Panc1 (cell line): ENCODE measurements at regions not wholly inside any gene's neighbourhood (a gene's known extent, or its start where the extent isn't known, plus 50 kb on each side); places are given as distances from the start of the nearest gene placed in this dataset.

Experiments
- ATAC-seq: fragments of 200-7000 bp; cut with Tn5 transposase; 2 replicates; pipeline ENCODE4 v1.9.1; 2020; ENCODE audit warnings: mild to moderate bottlenecking, moderate library complexity
- BruUV-seq: library from RNA; stranded (reverse); fragments of 400-500 nt; replicated peaks from 2 replicates; lab custom pipeline; 2021; lab: Mats Ljungman, UMichigan
- CTCF ChIA-PET: fragments of 300-600 bp; sonication (Branson Sonifier 250); formaldehyde crosslinking; loops from one replicate; lab custom pipeline; 2022; ENCODE audit warnings: antibody characterized with exemption; lab: Charles Lee
- POLR2A ChIA-PET: fragments of 300-600 bp; sonication (Branson Sonifier 250); formaldehyde crosslinking; loops from one replicate; lab custom pipeline; 2022; ENCODE audit warnings: antibody characterized with exemption; lab: Charles Lee
- DNase-seq: peaks from one replicate; pipeline ENCODE4 v3.0.0-alpha.2; 2010; ENCODE audit warnings: low read depth, low spot score
- H3K27ac ChIP-seq: 2 replicates; pipeline ENCODE4 v1.5.1; 2011; ENCODE audit warnings: mild to moderate bottlenecking, low read length, inconsistent platforms
- H3K27me3 ChIP-seq: fragments of 200-500 bp; sonication (Bioruptor generic); 2 replicates; pipeline ENCODE4 v1.6.0; 2014; ENCODE audit warnings: low read length, inconsistent platforms; ENCODE audit not compliant: control insufficient read depth, insufficient read depth
- H3K36me3 ChIP-seq: fragments of 200-500 bp; sonication (Bioruptor generic); 2 replicates; pipeline ENCODE4 v1.5.1; 2014; ENCODE audit warnings: inconsistent platforms, mild to moderate bottlenecking, low read length, moderate library complexity; ENCODE audit not compliant: control insufficient read depth, insufficient read depth
- H3K4me1 ChIP-seq: 2 replicates; pipeline ENCODE4 v1.5.1; 2011; ENCODE audit warnings: inconsistent platforms, mild to moderate bottlenecking, low read length, moderate library complexity; ENCODE audit not compliant: control insufficient read depth, insufficient read depth
- H3K4me3 ChIP-seq, 2 experiments: 2 replicates each; pipeline ENCODE4 v1.5.1; 2011 to 2012; ENCODE audit warnings: low read depth in 2 of 2, low read length in 2 of 2, mild to moderate bottlenecking in 2 of 2, inconsistent platforms in 1 of 2, moderate library complexity in 1 of 2
- H3K9me3 ChIP-seq: fragments of 200-500 bp; sonication (Bioruptor generic); 2 replicates; pipeline ENCODE4 v1.5.1; 2014; ENCODE audit warnings: low read depth, mild to moderate bottlenecking, inconsistent platforms, low read length, moderate library complexity; ENCODE audit not compliant: control insufficient read depth, insufficient read depth
- CTCF ChIP-seq: fragments of 450-650 bp; IDR thresholded peaks from 2 replicates; pipeline ENCODE4 v1.5.1; 2017; ENCODE audit warnings: mild to moderate bottlenecking
- POLR2AphosphoS5 ChIP-seq: IDR thresholded peaks from 2 replicates; pipeline ENCODE4 v1.6.1; 2012; ENCODE audit warnings: mild to moderate bottlenecking, low read depth, low read length, moderate library complexity
- SIN3A ChIP-seq: IDR thresholded peaks from 2 replicates; pipeline ENCODE4 v1.6.1; 2012; ENCODE audit warnings: low read depth, mild to moderate bottlenecking, low read length, moderate library complexity, borderline replicate concordance; ENCODE audit not compliant: insufficient read depth
- TCF7L2 ChIP-seq: IDR thresholded peaks from 2 replicates; pipeline ENCODE4 v1.6.1; 2011; ENCODE audit warnings: mild to moderate bottlenecking, low read depth, low read length, inconsistent platforms
- in situ Hi-C: cut with HindIII; loops from 2 replicates; pipeline ENCODE4 v1.10.0; 2016; ENCODE audit warnings: low sequenced_read_pairs, low pct_unique_long_range_greater_than_20kb
- intact Hi-C: fragments of 100-400 bp; cut with micrococcal nuclease; formaldehyde crosslinking; loops from one replicate; pipeline ENCODE4 v1.10.0; 2022; ENCODE audit not compliant: unreplicated experiment
- TF ChIP-seq, protein P1 (sequence below), 2 experiments: IDR thresholded peaks; 2 replicates each; pipeline ENCODE4 v1.6.1; 2011 to 2012; ENCODE audit warnings: low read depth in 2 of 2, control low read depth in 1 of 2, low read length in 1 of 2, mild to moderate bottlenecking in 1 of 2, moderate library complexity in 1 of 2; ENCODE audit not compliant: insufficient read depth in 1 of 2

DNA sequence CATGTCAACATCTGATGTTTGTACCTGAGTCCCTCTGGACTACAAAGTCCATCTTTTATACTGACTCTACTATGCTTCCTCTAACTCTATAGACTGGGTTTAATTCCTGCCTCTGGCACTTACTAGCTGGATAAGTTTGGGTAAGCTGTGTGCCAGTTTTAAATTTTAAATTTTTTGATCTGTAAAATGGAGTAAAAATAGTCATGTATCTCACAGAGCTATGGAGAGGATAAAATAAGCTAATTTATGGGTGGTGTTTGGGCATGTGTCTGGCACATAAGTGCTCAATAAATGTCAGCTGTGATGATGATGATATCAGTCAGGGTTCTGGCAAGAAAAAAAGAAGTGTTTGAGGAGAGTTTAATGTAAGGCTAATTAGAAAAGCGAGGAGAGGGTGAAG lies 139.2 kb upstream of the C1orf21 start:
- no peaks in the 10 kb centered on the region for H3K27me3 ChIP-seq
- in situ Hi-C loops = no loop called here
- DNase-seq (no peak), ATAC-seq (no peak)
- no peaks in the 10 kb centered on the region for H3K9me3 ChIP-seq
- BruUV-seq = no TSS peak
- ChIA-PET CTCF (no interaction called here), POLR2A (no interaction called here)
- no peaks in the 10 kb centered on the region for H3K4me1 ChIP-seq
- no peak for TF ChIP-seq POLR2AphosphoS5
- no peak for TF ChIP-seq SIN3A
- TF ChIP-seq, protein P1, sequence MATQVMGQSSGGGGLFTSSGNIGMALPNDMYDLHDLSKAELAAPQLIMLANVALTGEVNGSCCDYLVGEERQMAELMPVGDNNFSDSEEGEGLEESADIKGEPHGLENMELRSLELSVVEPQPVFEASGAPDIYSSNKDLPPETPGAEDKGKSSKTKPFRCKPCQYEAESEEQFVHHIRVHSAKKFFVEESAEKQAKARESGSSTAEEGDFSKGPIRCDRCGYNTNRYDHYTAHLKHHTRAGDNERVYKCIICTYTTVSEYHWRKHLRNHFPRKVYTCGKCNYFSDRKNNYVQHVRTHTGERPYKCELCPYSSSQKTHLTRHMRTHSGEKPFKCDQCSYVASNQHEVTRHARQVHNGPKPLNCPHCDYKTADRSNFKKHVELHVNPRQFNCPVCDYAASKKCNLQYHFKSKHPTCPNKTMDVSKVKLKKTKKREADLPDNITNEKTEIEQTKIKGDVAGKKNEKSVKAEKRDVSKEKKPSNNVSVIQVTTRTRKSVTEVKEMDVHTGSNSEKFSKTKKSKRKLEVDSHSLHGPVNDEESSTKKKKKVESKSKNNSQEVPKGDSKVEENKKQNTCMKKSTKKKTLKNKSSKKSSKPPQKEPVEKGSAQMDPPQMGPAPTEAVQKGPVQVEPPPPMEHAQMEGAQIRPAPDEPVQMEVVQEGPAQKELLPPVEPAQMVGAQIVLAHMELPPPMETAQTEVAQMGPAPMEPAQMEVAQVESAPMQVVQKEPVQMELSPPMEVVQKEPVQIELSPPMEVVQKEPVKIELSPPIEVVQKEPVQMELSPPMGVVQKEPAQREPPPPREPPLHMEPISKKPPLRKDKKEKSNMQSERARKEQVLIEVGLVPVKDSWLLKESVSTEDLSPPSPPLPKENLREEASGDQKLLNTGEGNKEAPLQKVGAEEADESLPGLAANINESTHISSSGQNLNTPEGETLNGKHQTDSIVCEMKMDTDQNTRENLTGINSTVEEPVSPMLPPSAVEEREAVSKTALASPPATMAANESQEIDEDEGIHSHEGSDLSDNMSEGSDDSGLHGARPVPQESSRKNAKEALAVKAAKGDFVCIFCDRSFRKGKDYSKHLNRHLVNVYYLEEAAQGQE (IDR thresholded peaks at IDR 0.05; ENCODE audit: insufficient read depth in 1 of 2, low read depth in 2 of 2, low read length in 1 of 2) = no peak
- no peak for TF ChIP-seq TCF7L2
- no peak for TF ChIP-seq CTCF
- H3K4me3 ChIP-seq = no peak overlapping the region
- intact Hi-C loops = no loop called here
- no peak overlapping the region for H3K27ac ChIP-seq
- no peaks in the 10 kb centered on the region for H3K36me3 ChIP-seq

DNA sequence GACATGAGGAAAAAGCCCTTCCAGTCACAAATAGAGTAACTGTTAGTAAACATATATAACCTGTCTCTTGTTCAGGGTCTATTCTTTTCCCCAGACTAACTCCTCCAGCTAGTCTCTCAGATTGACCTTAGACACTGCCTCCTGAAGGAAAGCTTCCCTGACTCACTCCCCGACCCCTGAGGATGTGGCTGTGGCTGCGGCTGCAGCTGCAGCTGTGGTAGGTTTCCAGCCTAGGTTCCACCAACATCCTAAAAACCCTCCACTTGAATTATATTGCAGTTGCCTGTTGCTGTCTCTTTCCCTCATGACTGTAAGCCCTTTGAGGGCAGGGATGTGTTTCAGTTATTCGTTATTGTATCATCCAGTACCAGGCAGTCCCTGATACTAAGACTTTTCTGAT lies 132.9 kb upstream of the C1orf21 start:
- DNase-seq = no peak
- no peak for ATAC-seq
- Histone ChIP-seq H3K27me3 (no peaks in the 10 kb centered on the region), H3K9me3 (no peaks in the 10 kb centered on the region), H3K4me1 (no peaks in the 10 kb centered on the region), H3K36me3 (no peaks in the 10 kb centered on the region), H3K4me3 (no peak overlapping the region), H3K27ac (no peak overlapping the region)
- TF ChIP-seq, protein P1 (IDR thresholded peaks at IDR 0.05; ENCODE audit: insufficient read depth in 1 of 2, low read depth in 2 of 2, low read length in 1 of 2) = no peak
- TF ChIP-seq TCF7L2 (no peak), POLR2AphosphoS5 (no peak), SIN3A (no peak), CTCF (no peak)
- no TSS peak for BruUV-seq
- intact Hi-C loops = no loop called here
- in situ Hi-C loops = no loop called here
- CTCF ChIA-PET = no interaction called here
- POLR2A ChIA-PET = no interaction called here
